ENCODE measurements at regions not wholly inside any gene's neighbourhood (a gene's known extent, or its start where the extent isn't known, plus 50 kb on each side); places are given as distances from the start of the nearest gene placed in this dataset.
"Not testable (repeated sequence)": the region's sequence is repeated elsewhere in the genome, so short reads cannot be mapped to it uniquely, and the experiment has no call there.

DNA sequence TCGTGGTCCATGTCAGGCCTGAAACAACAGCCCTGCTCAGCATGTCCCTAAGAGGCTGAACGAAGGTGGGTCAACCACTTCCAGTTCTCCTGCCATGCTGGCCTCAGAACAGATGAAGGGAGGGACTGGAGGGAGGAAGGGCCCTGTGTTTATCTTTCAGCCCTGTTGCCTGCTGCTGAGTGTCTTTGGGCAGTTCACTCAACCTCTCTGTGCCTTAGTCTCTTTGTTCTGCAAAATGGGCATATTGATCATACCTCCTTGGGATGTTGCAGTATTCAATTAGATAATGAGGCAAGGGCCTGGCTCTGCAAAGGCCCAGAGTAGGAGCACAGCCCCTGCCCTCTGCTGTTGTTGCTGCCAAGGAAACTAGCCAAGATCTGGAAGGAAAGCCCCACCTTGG lies 207.5 kb downstream of the MN1 start:
- no peak for DNase-seq (ENCODE audit: low spot score)

DNA sequence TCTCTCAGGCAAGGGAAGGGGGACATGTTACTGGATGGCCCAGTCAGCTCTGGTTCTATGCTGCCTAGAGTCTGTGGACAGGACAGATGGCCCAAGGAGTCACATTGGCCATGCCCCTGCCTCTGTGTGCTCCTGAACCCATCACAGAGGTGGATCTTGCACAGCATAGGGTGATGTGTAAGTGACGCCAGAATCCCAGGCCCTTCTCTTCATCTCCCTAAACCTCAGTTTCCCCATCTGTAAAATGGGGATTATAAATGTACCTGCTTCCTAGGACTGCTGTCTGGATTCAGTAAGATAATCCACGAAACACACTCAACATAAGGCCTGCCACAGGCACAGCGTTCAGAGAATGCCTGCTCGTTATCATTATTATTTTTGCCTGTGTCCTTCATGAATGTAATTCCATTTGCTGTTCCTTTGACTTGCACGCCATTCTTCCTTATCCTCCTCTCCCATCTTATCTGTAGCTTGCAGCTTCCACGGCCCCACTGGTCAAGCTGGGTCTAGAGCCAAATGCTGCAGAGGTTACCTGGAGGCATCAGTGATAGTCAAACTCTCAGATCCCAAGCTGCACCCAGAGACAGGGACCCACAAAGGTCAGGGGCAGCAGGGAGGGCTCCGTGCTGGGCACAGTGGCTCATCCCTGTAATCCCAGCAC lies 207.0 kb downstream of the MN1 start:
- DNase-seq (ENCODE audit: low spot score) = no peak

DNA sequence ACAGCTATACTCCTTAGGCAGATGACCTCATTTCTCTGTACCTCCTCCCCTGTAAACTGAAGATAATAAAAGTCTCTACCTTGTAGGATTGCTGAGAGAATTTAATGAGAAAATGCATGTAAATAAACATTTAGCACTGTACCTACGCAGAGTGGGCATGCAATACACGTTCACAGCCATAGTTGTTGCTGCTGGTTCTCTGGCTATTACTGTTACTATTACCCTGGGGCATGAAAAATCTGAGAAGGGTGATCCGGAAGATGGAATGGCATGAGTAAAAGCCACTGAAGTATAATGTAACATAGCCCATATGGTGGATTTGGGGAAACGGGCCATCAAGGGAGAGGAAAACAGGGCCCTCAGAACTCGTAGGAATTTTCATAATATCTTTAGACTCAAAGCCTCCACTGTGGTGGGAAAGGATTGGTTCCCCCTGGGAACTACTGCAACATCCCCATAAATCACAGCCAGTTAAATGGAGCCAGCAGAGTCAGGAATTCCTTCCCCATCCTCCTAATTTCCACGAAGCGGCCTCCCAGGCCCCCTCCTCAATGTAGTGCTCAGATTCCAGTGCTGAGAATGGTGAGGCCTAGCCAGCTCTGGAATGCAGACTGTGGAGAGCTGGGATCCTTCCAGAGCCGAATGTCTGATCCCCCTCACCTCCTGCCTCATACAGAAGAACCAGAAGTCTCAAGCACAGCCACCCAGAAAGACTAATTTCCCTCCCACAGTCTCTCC lies 205.3 kb downstream of the MN1 start:
- no peak for DNase-seq (ENCODE audit: low spot score)

DNA sequence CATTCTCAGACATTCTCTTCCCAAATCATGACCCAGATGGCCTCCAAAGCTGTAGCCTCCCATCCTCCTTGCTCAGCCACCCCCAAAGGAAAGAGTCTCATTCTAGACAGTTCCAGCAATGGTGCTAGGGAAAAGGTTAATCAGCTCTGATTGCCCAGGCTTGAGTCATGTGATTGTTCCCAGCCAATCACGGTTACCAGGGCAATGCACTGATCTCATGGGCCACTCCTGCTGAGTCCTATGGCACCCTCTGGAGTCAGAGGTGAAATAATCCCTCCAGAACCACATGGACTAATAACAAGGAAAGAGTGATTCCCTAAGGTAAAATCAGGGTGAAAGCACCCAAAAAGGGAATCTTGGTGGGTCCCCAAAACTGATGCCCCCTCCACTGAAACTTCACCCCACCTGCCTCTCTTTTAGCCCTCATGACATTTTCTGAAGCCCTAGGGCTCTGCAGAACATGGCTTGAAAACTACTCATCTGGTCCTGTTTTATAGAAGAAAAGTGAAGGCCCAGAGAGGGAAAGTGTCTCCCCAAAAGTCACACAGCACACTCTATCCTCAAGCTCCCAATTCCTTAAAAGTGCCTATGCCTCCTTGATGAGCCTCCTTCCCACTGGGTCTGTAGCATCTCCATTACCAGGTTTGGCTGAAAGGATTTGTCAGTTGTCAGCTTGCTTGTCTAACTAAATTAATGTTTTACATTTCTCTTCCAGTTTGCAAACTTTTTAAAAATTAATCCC lies 203.7 kb downstream of the MN1 start:
- peak; percentile 37 for DNase-seq (ENCODE audit: low spot score)

DNA sequence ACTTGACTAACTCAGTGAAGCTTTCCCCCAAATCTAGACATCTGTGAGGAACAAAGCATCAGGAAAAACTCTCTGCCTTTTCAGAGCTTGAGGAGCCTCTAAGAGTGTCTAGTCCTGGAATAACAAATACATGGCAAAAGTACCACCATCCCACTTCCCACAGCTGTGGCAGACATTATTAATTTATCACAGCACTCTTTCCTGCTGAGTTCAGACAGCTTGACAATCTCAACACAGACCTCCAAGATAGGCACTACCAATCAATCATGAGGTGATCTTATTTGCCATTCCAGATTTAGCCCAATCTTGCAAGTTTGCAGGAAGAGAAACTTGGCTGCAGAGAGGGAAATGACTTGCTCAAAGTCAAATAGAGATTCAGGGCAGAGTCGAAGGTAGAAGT lies 202.8 kb downstream of the MN1 start:
- DNase-seq (ENCODE audit: low spot score) = no peak

DNA sequence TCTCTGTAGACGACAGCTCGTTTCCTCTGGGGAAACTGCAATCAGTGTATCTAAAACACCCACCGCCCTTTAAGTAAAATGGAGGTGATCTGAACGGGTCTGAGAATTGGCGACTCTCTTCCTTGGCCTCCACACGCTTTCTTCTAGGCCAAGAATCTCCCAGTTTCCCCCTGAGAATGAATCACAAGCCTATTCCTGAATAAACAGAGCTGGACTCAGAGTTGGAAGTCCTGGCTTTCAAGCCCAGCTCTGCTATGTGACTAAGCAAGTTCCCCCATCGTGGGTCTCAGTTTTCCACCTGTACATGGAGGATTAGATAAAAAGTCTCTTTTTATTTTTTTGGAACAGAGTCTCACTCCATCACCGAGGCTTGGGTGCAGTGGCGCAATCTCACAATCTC lies 200.4 kb downstream of the MN1 start:
- DNase-seq (ENCODE audit: low spot score) = no peak

DNA sequence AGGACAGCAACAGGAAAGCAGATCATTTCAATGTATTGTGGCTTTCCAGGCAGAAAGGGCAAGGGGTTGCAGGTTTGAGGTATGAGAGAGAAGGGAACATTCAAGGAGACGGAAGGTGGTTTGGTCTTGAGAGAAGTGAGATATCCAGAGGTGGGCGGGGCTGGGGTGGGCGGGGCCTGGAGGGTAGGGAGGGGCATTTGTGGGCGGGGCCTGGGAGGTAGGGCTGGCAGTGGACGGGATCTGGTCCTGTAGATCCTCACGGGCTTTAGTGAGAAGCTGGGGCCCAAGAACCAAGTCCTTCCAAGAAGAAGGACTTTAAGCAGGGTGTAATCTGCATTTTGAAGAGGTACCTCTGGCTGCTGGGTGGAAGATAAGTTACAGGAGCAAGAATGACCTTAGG lies 199.2 kb downstream of the MN1 start:
- DNase-seq (ENCODE audit: low spot score) = no peak

DNA sequence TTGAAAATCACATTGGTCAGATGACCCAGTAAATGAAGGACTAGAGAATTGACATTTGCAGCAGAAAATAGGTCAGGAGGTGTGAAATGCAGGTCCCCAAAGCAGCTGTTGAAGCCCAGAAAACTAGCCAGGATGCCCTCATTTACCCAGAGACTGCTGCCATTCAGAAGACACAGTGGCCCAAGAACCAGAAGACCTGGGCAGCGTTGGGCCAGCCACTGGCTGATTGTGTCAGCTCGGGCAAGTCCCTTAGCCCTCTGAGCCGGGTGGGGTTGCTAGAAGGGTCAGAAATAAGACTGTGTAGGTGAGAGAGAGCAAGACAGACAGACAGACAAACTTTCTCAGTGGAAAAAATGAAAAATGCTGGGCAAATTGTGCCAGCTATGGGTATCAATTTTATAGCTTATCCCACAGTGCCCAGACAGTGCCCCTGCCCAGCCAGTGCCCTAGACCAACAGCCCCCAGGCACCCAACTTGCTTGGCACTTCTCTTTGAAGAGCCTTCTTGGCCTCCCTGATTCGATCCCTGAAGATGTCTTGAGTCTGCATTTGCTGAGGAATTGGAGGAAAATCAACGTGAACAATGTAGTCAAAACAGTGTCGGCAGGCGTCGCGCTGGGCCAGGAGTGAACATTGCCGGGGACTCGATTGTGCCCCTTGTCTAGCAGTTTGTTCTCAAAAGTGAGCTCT lies 198.3 kb downstream of the MN1 start:
- no peak for DNase-seq (ENCODE audit: low spot score)

DNA sequence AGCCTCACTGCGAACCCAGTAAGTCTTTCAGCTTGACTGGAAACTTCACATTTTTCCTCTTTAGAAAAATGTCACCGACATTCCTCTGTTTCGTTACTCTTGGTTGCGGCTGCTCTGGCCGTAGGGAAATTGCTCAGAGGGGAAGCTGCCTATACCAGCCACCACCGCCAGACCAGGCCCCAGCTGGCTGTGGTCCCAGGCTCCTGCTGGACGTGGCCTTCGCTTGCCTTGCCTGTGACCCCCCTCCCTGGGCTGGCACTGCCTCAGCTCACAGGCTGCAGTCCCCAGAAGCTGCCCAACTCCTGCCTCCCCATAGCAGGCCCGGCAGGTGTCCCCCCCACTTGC lies 197.8 kb downstream of the MN1 start:
- DNase-seq (ENCODE audit: low spot score) = no peak

DNA sequence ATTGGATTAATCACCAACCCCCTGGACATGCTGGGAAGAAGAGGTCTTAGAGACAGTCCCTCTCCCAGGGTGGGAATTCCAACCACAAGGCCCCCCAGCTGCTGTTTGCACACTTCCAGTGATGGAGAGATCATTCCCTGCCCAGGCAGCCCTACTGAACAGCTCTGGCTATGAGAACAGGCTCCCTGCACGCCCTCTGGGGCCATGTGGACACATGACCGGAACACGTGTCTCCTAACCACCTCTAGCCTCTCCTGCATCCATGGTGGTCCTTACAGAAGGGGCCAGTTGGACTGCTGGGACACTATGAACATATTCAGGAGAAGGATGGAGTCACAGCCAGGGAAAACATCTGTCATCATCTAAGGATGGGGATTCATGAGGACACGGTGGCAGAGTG lies 196.2 kb downstream of the MN1 start:
- DNase-seq (ENCODE audit: low spot score) = no peak

DNA sequence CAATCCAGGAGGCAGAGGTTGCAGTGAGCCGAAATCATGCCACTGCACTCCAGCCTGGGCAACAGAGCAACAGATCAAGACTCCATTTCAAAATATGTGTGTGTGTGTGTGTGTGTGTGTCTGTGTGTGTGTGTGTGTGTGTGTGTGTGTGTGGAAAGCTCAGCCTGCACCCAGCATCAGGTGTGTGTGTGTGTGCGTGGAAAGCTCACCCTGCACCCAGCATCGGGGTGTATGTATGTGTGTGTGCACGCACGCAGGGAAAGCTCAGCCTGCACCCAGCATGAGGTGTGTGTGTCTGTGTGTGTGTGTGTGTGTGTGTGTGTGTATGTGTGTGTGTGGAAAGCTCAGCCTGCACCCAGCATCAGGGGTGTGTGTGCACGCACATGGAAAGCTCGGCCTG lies 193.8 kb downstream of the MN1 start:
- not testable (repeated sequence) for DNase-seq (ENCODE audit: low spot score)

DNA sequence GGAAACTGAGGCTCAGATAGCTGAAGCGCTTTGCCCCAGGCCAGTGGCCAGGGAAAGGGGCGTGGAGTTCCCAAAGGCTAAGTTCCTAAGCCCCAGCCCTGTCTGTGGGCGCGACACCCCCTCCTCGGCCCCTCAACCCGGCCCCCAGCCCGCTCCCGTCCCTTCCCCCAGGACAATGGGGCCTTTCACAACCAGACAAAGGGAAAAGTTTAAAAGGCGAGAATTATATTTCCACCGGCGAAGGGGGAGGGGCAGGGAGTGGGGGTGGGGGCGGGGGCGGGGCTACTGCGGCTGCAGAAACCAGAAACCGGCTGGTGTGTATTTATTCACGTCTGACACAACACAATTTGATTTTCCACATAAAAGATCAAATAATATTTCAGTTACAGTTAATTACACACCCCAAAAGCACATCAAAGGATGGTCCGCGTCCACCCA lies 192.1 kb downstream of the MN1 start:
- DNase-seq (ENCODE audit: low spot score) = no peak

DNA sequence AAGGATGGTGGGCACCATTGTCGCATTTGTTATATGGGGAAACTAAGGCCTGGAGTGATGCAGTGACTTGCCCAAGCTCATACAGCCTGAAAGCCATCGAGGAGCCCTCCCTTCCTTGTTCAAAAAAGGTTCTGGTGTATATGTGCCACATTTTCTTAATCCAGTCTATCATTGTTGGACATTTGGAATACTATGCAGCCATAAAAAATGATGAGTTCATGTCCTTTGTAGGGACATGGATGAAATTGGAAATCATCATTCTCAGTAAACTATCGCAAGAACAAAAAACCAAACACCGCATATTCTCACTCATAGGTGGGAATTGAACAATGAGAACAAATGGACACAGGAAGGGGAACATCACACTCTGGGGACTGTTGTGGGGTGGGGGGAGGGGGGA lies 191.4 kb downstream of the MN1 start:
- not testable (repeated sequence) for DNase-seq (ENCODE audit: low spot score)

DNA sequence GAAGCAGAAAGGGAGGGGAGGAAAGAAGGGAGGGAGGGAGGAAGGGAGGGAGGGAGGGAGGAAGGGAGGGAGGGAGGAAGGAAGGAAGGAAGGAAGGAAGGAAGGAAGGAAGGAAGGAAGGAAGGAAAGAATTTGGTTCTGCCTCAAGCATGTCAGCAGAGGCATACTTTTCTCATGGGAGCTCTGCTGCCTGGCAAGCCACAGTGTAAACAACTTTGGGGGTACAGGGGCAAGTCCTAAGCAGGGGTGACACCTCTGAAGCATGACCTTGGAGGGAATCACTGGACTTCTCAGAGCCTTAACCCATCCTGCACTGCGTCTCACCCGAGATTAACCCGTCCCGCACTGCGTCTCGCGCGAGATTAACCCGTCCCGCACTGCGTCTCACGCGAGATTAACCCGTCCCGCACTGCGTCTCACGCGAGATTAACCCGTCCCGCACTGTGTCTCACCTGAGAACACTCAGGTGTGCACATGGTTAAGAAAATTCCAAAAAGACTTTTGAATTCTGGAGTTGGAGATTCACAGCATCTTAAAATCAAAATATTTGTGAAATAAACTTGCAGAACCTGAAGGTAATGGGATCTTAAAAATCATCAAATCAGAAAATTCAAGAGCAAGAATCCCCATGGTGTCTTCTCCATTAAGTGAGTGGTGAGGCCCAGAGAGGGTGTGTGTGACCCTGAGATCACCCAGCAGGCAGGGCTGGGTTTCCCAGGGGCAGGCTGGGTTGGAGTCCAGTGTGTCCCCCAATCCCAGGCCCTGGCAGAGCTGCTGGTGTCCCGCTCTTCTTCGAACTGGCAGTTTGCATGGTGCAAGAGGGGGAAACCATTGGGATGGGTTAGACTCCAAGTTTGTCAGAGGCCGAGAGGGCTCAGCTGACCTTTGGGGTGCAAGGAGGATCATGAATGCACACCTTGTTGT lies 190.4 kb downstream of the MN1 start:
- DNase-seq (ENCODE audit: low spot score) = no peak

DNA sequence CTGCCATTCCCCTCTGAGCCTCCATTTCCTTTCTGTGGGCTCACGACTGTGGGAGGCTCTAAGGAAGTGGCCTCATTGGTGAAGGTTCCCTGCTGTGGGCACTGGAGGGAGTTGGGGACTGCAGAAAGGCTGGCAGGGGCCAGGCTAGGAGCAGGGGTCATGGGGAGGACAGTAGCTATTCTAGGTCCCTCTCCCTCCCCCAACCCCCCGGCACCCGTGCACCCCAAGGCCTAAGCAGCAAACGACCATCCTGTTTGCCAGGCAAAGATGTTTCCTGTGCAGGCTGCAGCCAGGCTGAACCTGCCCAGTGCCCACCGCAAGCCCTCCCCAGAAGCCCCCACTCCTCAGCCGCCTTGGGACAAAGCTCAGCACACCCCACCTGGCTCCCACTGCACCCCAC lies 189.4 kb downstream of the MN1 start:
- no peak for DNase-seq (ENCODE audit: low spot score)

DNA sequence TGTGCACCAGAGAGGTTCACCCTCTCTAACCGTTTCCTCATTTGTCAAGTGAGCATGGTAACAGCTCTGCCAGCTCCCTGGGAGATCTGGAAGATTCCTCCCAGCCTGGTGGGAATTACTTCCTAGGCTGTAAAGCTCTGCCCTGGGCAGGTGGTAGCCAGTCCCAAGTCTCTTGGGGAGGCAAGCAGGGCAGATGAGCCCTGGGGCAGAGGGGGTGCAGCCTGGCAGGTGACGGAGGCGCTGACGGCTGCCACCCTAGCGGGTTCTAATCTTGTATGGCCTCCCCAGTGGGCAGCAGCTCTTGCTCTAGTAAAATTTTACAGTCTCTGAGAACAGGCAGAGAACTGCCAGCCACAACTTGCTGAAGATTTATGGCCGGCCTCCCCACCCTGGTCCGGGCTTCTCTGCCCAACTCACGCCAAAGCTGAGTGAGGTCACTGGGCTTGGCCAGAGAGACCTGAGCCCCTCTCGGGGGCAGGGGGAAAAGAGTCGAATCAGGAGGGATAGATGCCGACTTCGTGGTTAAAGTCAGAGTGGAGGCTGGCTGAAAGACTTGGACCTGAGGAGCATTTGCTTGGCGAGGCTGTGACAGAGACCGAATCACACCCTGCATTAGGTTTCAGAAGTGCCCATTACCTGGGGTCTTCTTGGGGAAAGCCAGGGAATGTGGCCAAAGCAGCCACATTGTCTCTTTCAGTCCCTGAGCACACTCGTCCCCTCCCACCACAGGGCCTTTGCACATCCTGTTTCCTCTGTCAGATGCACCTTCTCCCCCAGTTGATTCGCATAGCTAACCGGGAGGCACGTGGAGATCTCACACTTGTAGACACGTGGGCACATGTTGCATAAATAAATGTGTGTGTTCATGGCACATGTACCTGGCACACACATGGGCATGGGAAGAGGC lies 188.2 kb downstream of the MN1 start:
- no peak for DNase-seq (ENCODE audit: low spot score)

DNA sequence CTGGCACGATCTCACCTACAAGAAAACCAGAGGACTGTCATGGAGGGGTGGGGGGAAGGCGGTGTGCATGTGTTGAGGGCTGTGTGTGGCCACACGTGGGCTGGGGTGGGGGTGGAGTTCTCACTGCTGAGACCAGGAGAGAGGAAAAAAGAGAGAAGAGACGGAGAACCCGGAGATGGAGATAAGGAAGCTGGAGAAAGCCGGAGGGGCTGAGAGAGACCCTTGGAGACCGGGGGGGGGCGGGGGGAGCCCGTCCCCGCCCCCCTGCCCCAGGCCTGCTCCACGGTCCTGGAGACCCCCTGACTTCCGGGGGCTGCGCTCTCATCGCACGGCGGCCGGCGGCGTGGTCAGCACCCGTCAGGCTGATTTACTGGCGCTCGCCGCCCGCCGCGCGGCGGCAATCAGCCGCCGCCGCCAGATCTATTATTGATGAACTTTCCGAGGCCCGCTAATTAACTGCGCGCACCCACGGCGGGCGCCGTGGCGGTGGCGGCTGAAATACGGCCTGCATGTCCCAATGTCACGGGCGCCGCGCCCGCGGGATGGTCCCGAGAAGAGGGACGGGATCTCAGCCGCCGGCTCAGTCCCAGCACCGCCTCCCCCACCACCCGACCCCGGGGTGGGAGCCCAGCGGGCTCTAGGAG lies 187.4 kb downstream of the MN1 start:
- no peak for DNase-seq (ENCODE audit: low spot score)

DNA sequence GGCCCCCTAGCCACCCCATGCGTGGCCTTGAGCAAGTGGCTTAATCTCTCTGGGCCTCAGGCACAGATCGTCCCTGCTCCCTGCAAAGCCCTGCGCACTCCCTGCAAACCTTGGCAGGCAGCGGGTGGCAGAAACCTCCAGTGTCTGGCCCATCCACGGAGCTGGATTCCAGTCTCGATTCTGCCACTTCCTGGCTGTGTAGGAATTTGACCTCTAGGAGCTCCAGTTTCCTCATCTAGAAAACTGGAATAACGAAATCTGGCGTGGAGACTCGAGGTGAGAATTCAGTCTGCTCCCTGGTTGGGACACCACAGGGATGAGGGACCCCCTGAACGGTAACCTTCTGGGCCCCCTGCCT lies 186.9 kb downstream of the MN1 start:
- no peak for DNase-seq (ENCODE audit: low spot score)

DNA sequence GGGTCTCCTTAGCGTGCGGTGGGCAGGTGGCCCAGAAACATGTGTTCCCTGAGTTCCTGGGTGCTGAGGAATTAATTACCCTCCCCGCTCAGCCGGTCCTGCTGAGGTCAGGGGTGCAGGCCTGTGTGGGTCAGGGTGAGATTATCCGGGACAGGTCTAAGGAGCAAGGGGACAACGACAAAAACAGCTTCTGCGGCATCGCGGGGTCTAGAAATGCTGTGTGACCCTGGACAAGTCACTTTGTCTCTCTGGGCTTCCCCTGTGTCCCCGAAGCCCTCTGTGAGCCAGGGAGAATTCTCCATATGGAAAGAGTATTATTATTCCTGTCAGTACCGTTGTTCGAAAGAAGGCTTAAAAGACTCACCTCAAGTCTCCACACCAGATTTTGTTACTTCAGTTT lies 186.1 kb downstream of the MN1 start:
- no peak for DNase-seq (ENCODE audit: low spot score)

DNA sequence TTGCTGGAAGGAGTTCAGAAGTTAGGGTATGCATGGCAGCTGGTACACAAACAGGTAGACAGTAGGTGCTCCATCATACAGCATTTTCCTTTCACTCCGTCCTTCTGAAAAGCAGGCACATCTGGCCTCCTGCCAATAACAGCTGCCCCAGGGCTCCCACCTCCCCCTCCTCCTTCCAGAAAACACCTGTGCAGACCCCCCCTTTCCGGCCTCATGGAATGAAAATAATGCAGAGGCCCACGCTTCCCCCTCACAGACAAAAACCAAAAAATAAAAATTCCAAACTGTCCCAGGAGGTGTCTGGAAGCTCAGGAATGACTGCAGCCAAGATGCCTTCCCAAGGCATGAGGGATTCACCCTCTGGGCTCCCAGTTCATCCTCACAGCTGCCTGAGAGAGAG lies 185.5 kb downstream of the MN1 start:
- DNase-seq (ENCODE audit: low spot score) = no peak
